ENCODE measurements at regions not wholly inside any gene's neighbourhood (a gene's known extent, or its start where the extent isn't known, plus 50 kb on each side); places are given as distances from the start of the nearest gene placed in this dataset.

DNA sequence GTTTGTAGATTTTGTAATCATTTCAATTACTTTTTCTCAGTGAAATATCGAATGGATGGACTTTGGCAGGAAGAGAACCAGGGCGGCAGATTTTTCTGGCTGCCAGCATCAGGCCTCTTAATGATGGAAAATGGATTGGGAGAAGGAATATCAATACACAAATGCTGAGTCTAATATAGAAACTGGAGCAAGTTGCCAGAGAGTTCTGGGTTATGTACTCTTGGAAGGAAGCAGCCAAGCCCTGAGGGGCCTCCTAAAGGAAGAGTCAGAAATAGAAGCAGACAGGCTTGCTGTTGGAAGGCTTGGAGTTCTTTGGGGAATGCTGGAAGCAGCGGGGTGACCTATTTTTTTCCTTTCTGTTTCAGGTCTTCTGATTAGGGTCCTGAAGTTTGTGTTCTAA is 428.6 kb downstream of the DMAC1 start:
- TF ChIP-seq GATA2 (IDR thresholded peaks at IDR 0.05; ENCODE audit: low read depth, low read length) (no peak), GATA3 (IDR thresholded peaks at IDR 0.05; ENCODE audit: low read depth, low read length) (no peak)

Data from SH-SY5Y (cell line).